ENCODE measurements at regions not wholly inside any gene's neighbourhood (a gene's known extent, or its start where the extent isn't known, plus 50 kb on each side); places are given as distances from the start of the nearest gene placed in this dataset.

- no peak for TF ChIP-seq CTCF (conservative IDR thresholded peaks at IDR 0.05 in 1 of 2, IDR thresholded peaks at IDR 0.05 in 1 of 2; ENCODE audit: low read depth in 1 of 2, low read length in 2 of 2)
- no peak for TF ChIP-seq EZH2 (IDR thresholded peaks at IDR 0.05; ENCODE audit: low read length, missing control alignments)
These were observed 143.3 kb upstream of the IGF1R start for GRCh38 chr15:98504998-98505397.
